ENCODE measurements at regions not wholly inside any gene's neighbourhood (a gene's known extent, or its start where the extent isn't known, plus 50 kb on each side); places are given as distances from the start of the nearest gene placed in this dataset.

DNA sequence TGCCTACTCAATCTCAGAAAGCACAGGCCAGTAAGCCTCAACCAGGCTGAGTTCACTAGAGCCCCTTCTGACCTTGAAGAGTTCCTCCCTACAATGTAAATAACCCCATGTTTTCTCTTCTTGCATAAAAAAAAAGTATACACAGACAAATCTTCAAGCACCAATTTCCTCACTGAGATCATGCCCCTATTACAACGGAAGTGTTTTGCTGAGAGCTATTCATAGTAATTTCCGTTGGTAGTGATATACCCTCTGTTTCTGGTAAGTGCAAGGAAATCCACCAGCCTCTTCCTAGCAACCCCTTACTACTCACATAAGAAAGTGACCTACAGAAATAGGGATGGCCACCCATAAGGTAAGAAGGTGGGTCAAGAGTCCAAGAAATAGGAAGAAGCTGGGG lies 76.4 kb upstream of the TARS1 start:
- H3K4me1 ChIP-seq (ENCODE audit: control insufficient read depth, insufficient read depth, low read length) = no peaks in the 10 kb centered on the region
- Mint-ChIP-seq H3K36me3 (no peaks in the 10 kb centered on the region), H3K9me3 (no peaks in the 10 kb centered on the region), H3K27ac (peak overlapping the region; percentile 58 to 67), H3K27me3 (ENCODE audit: low read depth in 2 of 2) (no peaks in the 10 kb centered on the region), H3K4me3 (no peak overlapping the region), H3K4me1 (peaks cover 14 to 17% of the 10 kb centered on the region in 2 donors)
- no peaks in the 10 kb centered on the region for H3K36me3 ChIP-seq (ENCODE audit: control insufficient read depth, insufficient read depth, low read length)
- H3K9me3 ChIP-seq (ENCODE audit: control insufficient read depth, insufficient read depth, low read length) = no peaks in the 10 kb centered on the region
- H3K4me3 ChIP-seq (ENCODE audit: low read length) = no peak overlapping the region
- WGBS (ENCODE audit: insufficient coverage) = no CpG with 5 or more reads among the region's 2 CpGs
- ATAC-seq (peak in 1 of 3 donors; percentile 60), DNase-seq (no peak)
- intact Hi-C loops (cut with micrococcal nuclease) = no loop called here
- no peak overlapping the region for H3K27ac ChIP-seq (ENCODE audit: low read length)
- no peaks in the 10 kb centered on the region for H3K27me3 ChIP-seq (ENCODE audit: control insufficient read depth, insufficient read depth, low read length)
- TF ChIP-seq, protein P1, sequence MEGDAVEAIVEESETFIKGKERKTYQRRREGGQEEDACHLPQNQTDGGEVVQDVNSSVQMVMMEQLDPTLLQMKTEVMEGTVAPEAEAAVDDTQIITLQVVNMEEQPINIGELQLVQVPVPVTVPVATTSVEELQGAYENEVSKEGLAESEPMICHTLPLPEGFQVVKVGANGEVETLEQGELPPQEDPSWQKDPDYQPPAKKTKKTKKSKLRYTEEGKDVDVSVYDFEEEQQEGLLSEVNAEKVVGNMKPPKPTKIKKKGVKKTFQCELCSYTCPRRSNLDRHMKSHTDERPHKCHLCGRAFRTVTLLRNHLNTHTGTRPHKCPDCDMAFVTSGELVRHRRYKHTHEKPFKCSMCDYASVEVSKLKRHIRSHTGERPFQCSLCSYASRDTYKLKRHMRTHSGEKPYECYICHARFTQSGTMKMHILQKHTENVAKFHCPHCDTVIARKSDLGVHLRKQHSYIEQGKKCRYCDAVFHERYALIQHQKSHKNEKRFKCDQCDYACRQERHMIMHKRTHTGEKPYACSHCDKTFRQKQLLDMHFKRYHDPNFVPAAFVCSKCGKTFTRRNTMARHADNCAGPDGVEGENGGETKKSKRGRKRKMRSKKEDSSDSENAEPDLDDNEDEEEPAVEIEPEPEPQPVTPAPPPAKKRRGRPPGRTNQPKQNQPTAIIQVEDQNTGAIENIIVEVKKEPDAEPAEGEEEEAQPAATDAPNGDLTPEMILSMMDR (IDR thresholded peaks at IDR 0.05) = no peak

DNA sequence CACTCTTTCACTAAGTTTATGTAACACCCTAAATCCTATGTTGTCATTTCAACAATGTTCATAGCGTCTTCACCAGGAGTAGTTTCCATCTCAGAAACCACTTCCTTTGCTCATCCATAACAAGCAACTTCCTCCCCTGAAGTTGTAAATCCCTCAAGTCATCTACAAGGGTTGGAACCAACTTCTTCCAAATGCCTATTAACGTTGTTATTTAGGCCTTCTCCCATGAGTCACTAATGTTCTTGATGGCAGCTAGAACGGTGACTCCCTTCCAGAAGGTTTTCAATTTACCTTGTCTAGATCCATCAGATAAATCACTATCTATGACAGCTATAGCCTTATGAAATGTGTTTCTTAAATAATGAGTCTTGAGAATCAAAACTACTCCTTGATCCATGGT lies 73.3 kb upstream of the TARS1 start:
- 30% methylated on average over 3 of the region's 3 CpGs for WGBS (ENCODE audit: insufficient coverage)
- no peak overlapping the region for H3K4me3 Mint-ChIP-seq
- no peak overlapping the region for H3K27ac ChIP-seq (ENCODE audit: low read length)
- H3K27me3 ChIP-seq (ENCODE audit: control insufficient read depth, insufficient read depth, low read length) = no peaks in the 10 kb centered on the region
- no peaks in the 10 kb centered on the region for H3K36me3 ChIP-seq (ENCODE audit: control insufficient read depth, insufficient read depth, low read length)
- DNase-seq (no peak), ATAC-seq (no peak)
- H3K9me3 Mint-ChIP-seq = no peaks in the 10 kb centered on the region
- H3K4me3 ChIP-seq (ENCODE audit: low read length) = no peak overlapping the region
- TF ChIP-seq, protein P1 (IDR thresholded peaks at IDR 0.05) = no peak
- no peak overlapping the region for H3K27ac Mint-ChIP-seq
- H3K4me1 ChIP-seq (ENCODE audit: control insufficient read depth, insufficient read depth, low read length) = no peaks in the 10 kb centered on the region
- H3K27me3 Mint-ChIP-seq (ENCODE audit: low read depth in 2 of 2) = no peaks in the 10 kb centered on the region
- H3K9me3 ChIP-seq (ENCODE audit: control insufficient read depth, insufficient read depth, low read length) = no peaks in the 10 kb centered on the region
- H3K4me1 Mint-ChIP-seq = peaks cover 14 to 17% of the 10 kb centered on the region in 2 donors
- H3K36me3 Mint-ChIP-seq = no peaks in the 10 kb centered on the region
- intact Hi-C loops (cut with micrococcal nuclease) = no loop called here

DNA sequence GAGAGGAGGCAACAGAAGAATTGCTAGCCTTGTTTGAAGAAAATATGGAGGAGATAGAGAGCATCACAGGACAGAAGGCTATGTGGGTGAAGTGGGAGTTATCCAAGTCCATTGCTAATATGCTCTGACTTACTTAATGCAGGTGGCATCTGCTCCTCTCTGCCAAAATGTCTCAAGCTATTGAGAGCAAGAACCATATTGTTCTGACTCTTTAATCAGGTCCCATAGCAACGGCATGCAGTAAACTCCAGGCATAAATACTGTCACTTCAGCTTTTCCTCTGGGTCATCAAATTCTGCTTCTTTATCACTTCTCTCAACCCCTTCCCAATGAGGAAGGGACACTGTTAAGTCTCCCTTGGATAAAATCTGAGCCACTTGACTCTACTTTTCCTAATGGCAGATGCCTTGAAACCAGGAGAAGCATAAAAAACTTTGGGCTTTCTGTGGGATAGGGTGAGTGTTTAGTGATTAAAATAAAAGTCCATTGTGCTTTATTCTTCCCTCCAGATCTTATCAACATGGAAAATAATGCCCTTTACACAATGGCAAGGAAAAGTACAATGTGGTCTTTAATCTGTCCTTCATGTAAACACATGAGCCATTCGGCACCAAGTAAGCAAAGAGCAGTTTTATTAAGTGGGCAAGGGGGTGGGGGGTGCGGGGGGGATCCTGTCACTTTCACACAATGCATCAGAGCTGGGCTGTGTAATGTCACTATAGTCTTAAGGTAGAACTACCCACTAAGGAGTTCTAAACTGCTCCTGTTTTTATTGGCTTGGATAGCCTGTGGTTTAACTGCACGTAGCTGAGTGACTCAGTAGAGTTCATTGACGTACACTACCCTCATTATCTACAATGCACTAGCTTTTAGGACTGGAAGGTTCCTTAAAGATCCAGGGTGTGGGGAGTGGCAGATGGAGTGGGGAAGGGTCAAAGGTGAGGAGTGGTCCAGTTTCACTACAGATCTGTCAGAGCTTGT lies 71.0 kb upstream of the TARS1 start:
- Mint-ChIP-seq H3K4me3 (no peak overlapping the region), H3K36me3 (no peaks in the 10 kb centered on the region)
- WGBS (ENCODE audit: insufficient coverage) = 93% methylated on average over 3 of the region's 5 CpGs

More for the DNA sequence above, 71.0 kb upstream of the TARS1 start:
- peaks cover under 1 to 5% of the 10 kb centered on the region in 2 donors for H3K4me1 Mint-ChIP-seq
- Histone ChIP-seq H3K36me3 (ENCODE audit: control insufficient read depth, insufficient read depth, low read length) (no peaks in the 10 kb centered on the region), H3K4me3 (ENCODE audit: low read length) (no peak overlapping the region), H3K27ac (ENCODE audit: low read length) (no peak overlapping the region), H3K4me1 (ENCODE audit: control insufficient read depth, insufficient read depth, low read length) (no peaks in the 10 kb centered on the region), H3K27me3 (ENCODE audit: control insufficient read depth, insufficient read depth, low read length) (no peaks in the 10 kb centered on the region), H3K9me3 (ENCODE audit: control insufficient read depth, insufficient read depth, low read length) (no peaks in the 10 kb centered on the region)
- H3K27ac Mint-ChIP-seq = no peak overlapping the region
- ATAC-seq = no peak
- intact Hi-C loops (cut with micrococcal nuclease) = no loop called here
- no peak for DNase-seq
- TF ChIP-seq, protein P1 (IDR thresholded peaks at IDR 0.05) = no peak
- H3K9me3 Mint-ChIP-seq = no peaks in the 10 kb centered on the region
- no peaks in the 10 kb centered on the region for H3K27me3 Mint-ChIP-seq (ENCODE audit: low read depth in 2 of 2)

All from natural killer cell (primary cell).